GM23338 (cell line): ENCODE measurements at regions not wholly inside any gene's neighbourhood (a gene's known extent, or its start where the extent isn't known, plus 50 kb on each side); places are given as distances from the start of the nearest gene placed in this dataset.

Experiments
- ATAC-seq: fragments of 200-7000 bp; cut with Tn5 transposase; 3 replicates; pipeline ENCODE4 v1.9.1; 2020
- DNase-seq: peaks from one replicate; pipeline ENCODE4 v3.0.0-alpha.2; 2015; ENCODE audit warnings: low spot score
- H2AFZ ChIP-seq: fragments of 200-600 bp; sonication (generic); 2 replicates; pipeline ENCODE4 v1.8.0; 2016; ENCODE audit warnings: antibody characterized with exemption, mild to moderate bottlenecking, moderate library complexity
- H3F3A ChIP-seq: fragments of 200-600 bp; sonication (generic); replicated peaks from 2 replicates; pipeline ENCODE4 v1.8.0; 2017; ENCODE audit warnings: antibody characterized with exemption, mixed run types, low read depth
- H3K27ac ChIP-seq: fragments of 200-600 bp; sonication (generic); 2 replicates; pipeline ENCODE4 v1.6.1; 2016; ENCODE audit warnings: low read depth
- H3K27me3 ChIP-seq: fragments of 200-600 bp; sonication (generic); 2 replicates; pipeline ENCODE4 v1.8.0; 2016; ENCODE audit warnings: mild to moderate bottlenecking, mixed run types, moderate library complexity; ENCODE audit not compliant: insufficient read depth
- H3K36me3 ChIP-seq: fragments of 200-600 bp; sonication (generic); 2 replicates; pipeline ENCODE4 v1.8.0; 2016; ENCODE audit warnings: mild to moderate bottlenecking; ENCODE audit not compliant: insufficient read depth
- H3K4me1 ChIP-seq: fragments of 200-600 bp; sonication (generic); 2 replicates; pipeline ENCODE4 v1.8.0; 2016; ENCODE audit warnings: mild to moderate bottlenecking, moderate library complexity; ENCODE audit not compliant: insufficient read depth
- H3K4me2 ChIP-seq: fragments of 200-600 bp; sonication (generic); 2 replicates; pipeline ENCODE4 v1.7.1; 2017; ENCODE audit warnings: mixed run types
- H3K4me3 ChIP-seq: fragments of 200-600 bp; sonication (generic); 2 replicates; pipeline ENCODE4 v1.6.1; 2016; ENCODE audit warnings: mixed run types
- H3K79me2 ChIP-seq: fragments of 200-600 bp; sonication (generic); replicated peaks from 2 replicates; pipeline ENCODE4 v1.8.0; 2017; ENCODE audit warnings: mild to moderate bottlenecking; ENCODE audit not compliant: insufficient read depth
- H3K9me2 ChIP-seq: fragments of 200-600 bp; sonication (generic); 2 replicates; pipeline ENCODE4 v1.8.0; 2017; ENCODE audit not compliant: insufficient read depth
- H4K20me1 ChIP-seq: fragments of 200-600 bp; sonication (generic); replicated peaks from 2 replicates; pipeline ENCODE4 v1.8.0; 2017; ENCODE audit warnings: mild to moderate bottlenecking; ENCODE audit not compliant: insufficient read depth
- H3K27ac Mint-ChIP-seq: 2 replicates; pipeline ENCODE4 v1.8.0; 2020; ENCODE audit warnings: inconsistent platforms, mild to moderate bottlenecking, moderate library complexity, mixed read lengths
- H3K27me3 Mint-ChIP-seq: 3 replicates; pipeline ENCODE4 v1.8.0; 2022; ENCODE audit warnings: low read depth, mild to moderate bottlenecking, moderate library complexity, mixed read lengths, inconsistent platforms; ENCODE audit not compliant: insufficient read depth, poor library complexity
- H3K36me3 Mint-ChIP-seq: 3 replicates; pipeline ENCODE4 v1.8.0; 2021; ENCODE audit warnings: low read depth, mild to moderate bottlenecking, inconsistent platforms, moderate library complexity, mixed read lengths
- H3K4me1 Mint-ChIP-seq: 3 replicates; pipeline ENCODE4 v1.8.0; 2020; ENCODE audit warnings: mild to moderate bottlenecking, inconsistent platforms, mixed read lengths
- H3K4me3 Mint-ChIP-seq: 3 replicates; pipeline ENCODE4 v1.8.0; 2021; ENCODE audit warnings: moderate library complexity, mild to moderate bottlenecking, inconsistent platforms, mixed read lengths
- H3K9me3 Mint-ChIP-seq: 3 replicates; pipeline ENCODE4 v1.8.0; 2020; ENCODE audit warnings: moderate library complexity, mild to moderate bottlenecking, inconsistent platforms, mixed read lengths
- CREB1 ChIP-seq: fragments of 250-450 bp; sonication (Bioruptor Pico); IDR thresholded peaks from 2 replicates; pipeline ENCODE4 v1.5.0; 2020; ENCODE audit warnings: low read depth, mild to moderate bottlenecking, moderate library complexity
- EZH2 ChIP-seq: fragments of 200-600 bp; sonication (generic); IDR thresholded peaks from one replicate; pipeline ENCODE4 v1.8.0; 2017; ENCODE audit warnings: antibody characterized with exemption, mild to moderate bottlenecking, low read depth; ENCODE audit not compliant: unreplicated experiment
- EZH2phosphoT487 ChIP-seq: fragments of 200-600 bp; sonication (generic); IDR thresholded peaks from one replicate; pipeline ENCODE4 v1.8.1; 2018; ENCODE audit warnings: antibody characterized with exemption; ENCODE audit not compliant: unreplicated experiment
- JUNB ChIP-seq: IDR thresholded peaks from one replicate; pipeline ENCODE4 v1.6.1; 2016; ENCODE audit warnings: antibody characterized with exemption; ENCODE audit not compliant: unreplicated experiment
- NANOG ChIP-seq: IDR thresholded peaks from 2 replicates; pipeline ENCODE4 v1.6.1; 2016; ENCODE audit warnings: antibody characterized with exemption, borderline replicate concordance
- STAT1 ChIP-seq: IDR thresholded peaks from one replicate; pipeline ENCODE4 v1.6.1; 2016; ENCODE audit warnings: antibody characterized with exemption; ENCODE audit not compliant: unreplicated experiment
- ZNF114 ChIP-seq: fragments of 250-450 bp; sonication (Bioruptor Pico); IDR thresholded peaks from 2 replicates; pipeline ENCODE4 v1.5.0; 2020; ENCODE audit warnings: mild to moderate bottlenecking, moderate library complexity
- TF ChIP-seq, protein P1 (sequence below): fragments of 250-450 bp; sonication (Bioruptor Pico); IDR thresholded peaks from 2 replicates; pipeline ENCODE4 v1.5.0; 2020; ENCODE audit warnings: mild to moderate bottlenecking, moderate library complexity

- no peaks in the 10 kb centered on the region for H3K36me3 Mint-ChIP-seq
These were observed 164.8 kb downstream of the MACROH2A1 start for GRCh38 chr5:135234242-135234641.

GRCh38 chr5:135233477-135233876, 165.6 kb downstream of the MACROH2A1 start:
- no peaks in the 10 kb centered on the region for H3K79me2 ChIP-seq
- no peaks in the 10 kb centered on the region for H4K20me1 ChIP-seq
- Mint-ChIP-seq H3K4me1 (peaks cover 3% of the 10 kb centered on the region; the same call in 2 of the 3 replicates), H3K4me3 (no peak overlapping the region), H3K27ac (no peak overlapping the region), H3K27me3 (peaks cover 2% of the 10 kb centered on the region), H3K36me3 (no peaks in the 10 kb centered on the region), H3K9me3 (no peaks in the 10 kb centered on the region)
- H3F3A ChIP-seq: no peaks in the 10 kb centered on the region
- no peaks in the 10 kb centered on the region for H3K4me1 ChIP-seq
- ATAC-seq (no peak), DNase-seq (no peak)
- no peaks in the 10 kb centered on the region for H3K27me3 ChIP-seq
- H3K36me3 ChIP-seq: no peaks in the 10 kb centered on the region
- H3K4me2 ChIP-seq: no peak overlapping the region
- H2AFZ ChIP-seq: no peak overlapping the region
- H3K27ac ChIP-seq: no peak overlapping the region
- H3K4me3 ChIP-seq: no peak overlapping the region
- no peaks in the 10 kb centered on the region for H3K9me2 ChIP-seq
- TF ChIP-seq NANOG (no peak), JUNB (no peak), EZH2 (no peak), STAT1 (no peak), CREB1 (CRISPR knock-in tag) (no peak), EZH2phosphoT487 (no peak), ZNF114 (CRISPR knock-in tag) (no peak)

More at GRCh38 chr5:135234242-135234641, 164.8 kb downstream of the MACROH2A1 start:
- no peak overlapping the region for H3K27ac ChIP-seq
- Mint-ChIP-seq H3K4me1 (peaks cover 3% of the 10 kb centered on the region), H3K27me3 (peaks cover 2% of the 10 kb centered on the region), H3K4me3 (no peak overlapping the region), H3K27ac (no peak overlapping the region), H3K9me3 (no peaks in the 10 kb centered on the region)
- TF ChIP-seq EZH2phosphoT487 (no peak), ZNF114 (CRISPR knock-in tag) (no peak)
- TF ChIP-seq, protein P1, sequence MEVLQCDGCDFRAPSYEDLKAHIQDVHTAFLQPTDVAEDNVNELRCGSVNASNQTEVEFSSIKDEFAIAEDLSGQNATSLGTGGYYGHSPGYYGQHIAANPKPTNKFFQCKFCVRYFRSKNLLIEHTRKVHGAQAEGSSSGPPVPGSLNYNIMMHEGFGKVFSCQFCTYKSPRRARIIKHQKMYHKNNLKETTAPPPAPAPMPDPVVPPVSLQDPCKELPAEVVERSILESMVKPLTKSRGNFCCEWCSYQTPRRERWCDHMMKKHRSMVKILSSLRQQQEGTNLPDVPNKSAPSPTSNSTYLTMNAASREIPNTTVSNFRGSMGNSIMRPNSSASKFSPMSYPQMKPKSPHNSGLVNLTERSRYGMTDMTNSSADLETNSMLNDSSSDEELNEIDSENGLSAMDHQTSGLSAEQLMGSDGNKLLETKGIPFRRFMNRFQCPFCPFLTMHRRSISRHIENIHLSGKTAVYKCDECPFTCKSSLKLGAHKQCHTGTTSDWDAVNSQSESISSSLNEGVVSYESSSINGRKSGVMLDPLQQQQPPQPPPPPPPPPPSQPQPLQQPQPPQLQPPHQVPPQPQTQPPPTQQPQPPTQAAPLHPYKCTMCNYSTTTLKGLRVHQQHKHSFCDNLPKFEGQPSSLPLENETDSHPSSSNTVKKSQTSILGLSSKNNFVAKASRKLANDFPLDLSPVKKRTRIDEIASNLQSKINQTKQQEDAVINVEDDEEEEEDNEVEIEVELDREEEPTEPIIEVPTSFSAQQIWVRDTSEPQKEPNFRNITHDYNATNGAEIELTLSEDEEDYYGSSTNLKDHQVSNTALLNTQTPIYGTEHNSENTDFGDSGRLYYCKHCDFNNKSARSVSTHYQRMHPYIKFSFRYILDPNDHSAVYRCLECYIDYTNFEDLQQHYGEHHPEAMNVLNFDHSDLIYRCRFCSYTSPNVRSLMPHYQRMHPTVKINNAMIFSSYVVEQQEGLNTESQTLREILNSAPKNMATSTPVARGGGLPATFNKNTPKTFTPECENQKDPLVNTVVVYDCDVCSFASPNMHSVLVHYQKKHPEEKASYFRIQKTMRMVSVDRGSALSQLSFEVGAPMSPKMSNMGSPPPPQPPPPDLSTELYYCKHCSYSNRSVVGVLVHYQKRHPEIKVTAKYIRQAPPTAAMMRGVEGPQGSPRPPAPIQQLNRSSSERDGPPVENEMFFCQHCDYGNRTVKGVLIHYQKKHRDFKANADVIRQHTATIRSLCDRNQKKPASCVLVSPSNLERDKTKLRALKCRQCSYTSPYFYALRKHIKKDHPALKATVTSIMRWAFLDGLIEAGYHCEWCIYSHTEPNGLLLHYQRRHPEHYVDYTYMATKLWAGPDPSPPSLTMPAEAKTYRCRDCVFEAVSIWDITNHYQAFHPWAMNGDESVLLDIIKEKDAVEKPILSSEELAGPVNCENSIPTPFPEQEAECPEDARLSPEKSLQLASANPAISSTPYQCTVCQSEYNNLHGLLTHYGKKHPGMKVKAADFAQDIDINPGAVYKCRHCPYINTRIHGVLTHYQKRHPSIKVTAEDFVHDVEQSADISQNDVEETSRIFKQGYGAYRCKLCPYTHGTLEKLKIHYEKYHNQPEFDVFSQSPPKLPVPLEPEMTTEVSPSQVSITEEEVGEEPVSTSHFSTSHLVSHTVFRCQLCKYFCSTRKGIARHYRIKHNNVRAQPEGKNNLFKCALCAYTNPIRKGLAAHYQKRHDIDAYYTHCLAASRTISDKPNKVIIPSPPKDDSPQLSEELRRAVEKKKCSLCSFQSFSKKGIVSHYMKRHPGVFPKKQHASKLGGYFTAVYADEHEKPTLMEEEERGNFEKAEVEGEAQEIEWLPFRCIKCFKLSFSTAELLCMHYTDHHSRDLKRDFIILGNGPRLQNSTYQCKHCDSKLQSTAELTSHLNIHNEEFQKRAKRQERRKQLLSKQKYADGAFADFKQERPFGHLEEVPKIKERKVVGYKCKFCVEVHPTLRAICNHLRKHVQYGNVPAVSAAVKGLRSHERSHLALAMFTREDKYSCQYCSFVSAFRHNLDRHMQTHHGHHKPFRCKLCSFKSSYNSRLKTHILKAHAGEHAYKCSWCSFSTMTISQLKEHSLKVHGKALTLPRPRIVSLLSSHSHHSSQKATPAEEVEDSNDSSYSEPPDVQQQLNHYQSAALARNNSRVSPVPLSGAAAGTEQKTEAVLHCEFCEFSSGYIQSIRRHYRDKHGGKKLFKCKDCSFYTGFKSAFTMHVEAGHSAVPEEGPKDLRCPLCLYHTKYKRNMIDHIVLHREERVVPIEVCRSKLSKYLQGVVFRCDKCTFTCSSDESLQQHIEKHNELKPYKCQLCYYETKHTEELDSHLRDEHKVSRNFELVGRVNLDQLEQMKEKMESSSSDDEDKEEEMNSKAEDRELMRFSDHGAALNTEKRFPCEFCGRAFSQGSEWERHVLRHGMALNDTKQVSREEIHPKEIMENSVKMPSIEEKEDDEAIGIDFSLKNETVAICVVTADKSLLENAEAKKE (CRISPR knock-in tag): no peak
- no peaks in the 10 kb centered on the region for H3F3A ChIP-seq
- H3K27me3 ChIP-seq: no peaks in the 10 kb centered on the region
- no peaks in the 10 kb centered on the region for H3K36me3 ChIP-seq
- H3K79me2 ChIP-seq: no peaks in the 10 kb centered on the region
- no peak for DNase-seq
- ATAC-seq: no peak
- no peak overlapping the region for H2AFZ ChIP-seq
- H4K20me1 ChIP-seq: no peaks in the 10 kb centered on the region
- no peak overlapping the region for H3K4me3 ChIP-seq
- H3K9me2 ChIP-seq: no peaks in the 10 kb centered on the region
- no peaks in the 10 kb centered on the region for H3K4me1 ChIP-seq
- H3K4me2 ChIP-seq: no peak overlapping the region
